Progenitor cell of endocrine pancreas (in vitro differentiated cells): ENCODE measurements at regions not wholly inside any gene's neighbourhood (a gene's known extent, or its start where the extent isn't known, plus 50 kb on each side); places are given as distances from the start of the nearest gene placed in this dataset.

Experiments
- DNase-seq: peaks from one replicate; pipeline ENCODE4 v3.0.0; 2021; ENCODE audit warnings: low spot score; ENCODE audit not compliant: unreplicated experiment
- H3K27ac Mint-ChIP-seq: 2 replicates; pipeline ENCODE4 v1.8.0; 2021; ENCODE audit warnings: mild to moderate bottlenecking, moderate library complexity, mixed read lengths
- H3K27me3 Mint-ChIP-seq: 2 replicates; pipeline ENCODE4 v1.8.0; 2021; ENCODE audit warnings: mixed read lengths
- H3K36me3 Mint-ChIP-seq: 2 replicates; pipeline ENCODE4 v1.8.0; 2022; ENCODE audit warnings: mixed read lengths; ENCODE audit not compliant: insufficient read depth
- H3K4me1 Mint-ChIP-seq: 2 replicates; pipeline ENCODE4 v1.8.0; 2021; ENCODE audit warnings: low read depth, mixed read lengths
- H3K4me3 Mint-ChIP-seq: 2 replicates; pipeline ENCODE4 v1.8.0; 2021; ENCODE audit warnings: low read depth, mild to moderate bottlenecking, moderate library complexity, mixed read lengths
- H3K9me3 Mint-ChIP-seq: 2 replicates; pipeline ENCODE4 v1.8.0; 2021; ENCODE audit warnings: low read depth, mixed read lengths
- TF ChIP-seq, protein P1 (sequence below): fragments of 200-600 bp; sonication (generic); IDR thresholded peaks from one replicate; pipeline ENCODE4 v1.5.0; 2021; ENCODE audit warnings: antibody characterized with exemption, mild to moderate bottlenecking; ENCODE audit not compliant: unreplicated experiment

DNA sequence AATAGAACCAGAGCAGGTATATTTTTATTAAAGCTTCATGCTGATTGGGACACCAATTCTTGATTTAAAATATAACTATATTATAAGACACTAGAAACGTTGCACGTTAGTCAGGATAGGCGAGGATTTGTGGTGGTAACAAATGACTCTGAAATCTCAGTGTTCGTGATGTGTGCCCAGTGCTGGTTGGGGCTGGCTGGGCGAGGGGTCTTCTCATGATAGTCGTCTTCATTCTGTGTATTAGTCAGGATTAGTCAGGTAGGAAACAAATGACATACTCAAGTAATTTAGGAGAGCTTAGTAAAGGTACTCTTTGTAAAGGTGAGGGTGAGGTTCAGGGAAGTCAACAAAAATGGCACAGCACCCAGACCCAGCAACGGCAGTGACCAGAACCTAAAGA, 73.9 kb upstream of the HIF1A start:
- no peak for DNase-seq
- H3K9me3 Mint-ChIP-seq: no peaks in the 10 kb centered on the region
- no peaks in the 10 kb centered on the region for H3K27me3 Mint-ChIP-seq
- TF ChIP-seq, protein P1, sequence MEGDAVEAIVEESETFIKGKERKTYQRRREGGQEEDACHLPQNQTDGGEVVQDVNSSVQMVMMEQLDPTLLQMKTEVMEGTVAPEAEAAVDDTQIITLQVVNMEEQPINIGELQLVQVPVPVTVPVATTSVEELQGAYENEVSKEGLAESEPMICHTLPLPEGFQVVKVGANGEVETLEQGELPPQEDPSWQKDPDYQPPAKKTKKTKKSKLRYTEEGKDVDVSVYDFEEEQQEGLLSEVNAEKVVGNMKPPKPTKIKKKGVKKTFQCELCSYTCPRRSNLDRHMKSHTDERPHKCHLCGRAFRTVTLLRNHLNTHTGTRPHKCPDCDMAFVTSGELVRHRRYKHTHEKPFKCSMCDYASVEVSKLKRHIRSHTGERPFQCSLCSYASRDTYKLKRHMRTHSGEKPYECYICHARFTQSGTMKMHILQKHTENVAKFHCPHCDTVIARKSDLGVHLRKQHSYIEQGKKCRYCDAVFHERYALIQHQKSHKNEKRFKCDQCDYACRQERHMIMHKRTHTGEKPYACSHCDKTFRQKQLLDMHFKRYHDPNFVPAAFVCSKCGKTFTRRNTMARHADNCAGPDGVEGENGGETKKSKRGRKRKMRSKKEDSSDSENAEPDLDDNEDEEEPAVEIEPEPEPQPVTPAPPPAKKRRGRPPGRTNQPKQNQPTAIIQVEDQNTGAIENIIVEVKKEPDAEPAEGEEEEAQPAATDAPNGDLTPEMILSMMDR: no peak
- no peak overlapping the region for H3K4me3 Mint-ChIP-seq
- no peaks in the 10 kb centered on the region for H3K4me1 Mint-ChIP-seq
- no peaks in the 10 kb centered on the region for H3K36me3 Mint-ChIP-seq
- no peak overlapping the region for H3K27ac Mint-ChIP-seq

DNA sequence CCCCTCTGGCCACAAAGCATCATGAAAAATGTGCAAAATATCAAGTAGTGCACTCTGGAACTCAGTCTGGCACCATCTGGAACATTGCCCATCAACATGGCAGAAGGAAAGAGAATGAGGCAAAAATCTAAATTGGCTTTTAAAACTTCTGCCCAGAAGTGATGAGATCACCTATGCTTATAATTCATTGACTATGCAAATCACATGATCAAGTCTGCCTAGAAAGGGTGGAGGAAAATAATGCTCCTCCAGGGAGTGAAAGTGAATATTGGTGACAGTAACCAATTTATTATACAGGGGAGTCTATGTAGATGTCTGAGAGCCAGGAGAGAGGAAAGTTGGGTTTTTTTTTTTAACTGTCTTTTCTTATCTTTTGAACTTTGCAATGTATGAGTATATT, 73.3 kb upstream of the HIF1A start:
- Mint-ChIP-seq H3K27ac (no peak overlapping the region), H3K9me3 (no peaks in the 10 kb centered on the region), H3K4me1 (no peaks in the 10 kb centered on the region), H3K4me3 (no peak overlapping the region), H3K27me3 (no peaks in the 10 kb centered on the region), H3K36me3 (no peaks in the 10 kb centered on the region)
- TF ChIP-seq, protein P1: no peak
- no peak for DNase-seq

DNA sequence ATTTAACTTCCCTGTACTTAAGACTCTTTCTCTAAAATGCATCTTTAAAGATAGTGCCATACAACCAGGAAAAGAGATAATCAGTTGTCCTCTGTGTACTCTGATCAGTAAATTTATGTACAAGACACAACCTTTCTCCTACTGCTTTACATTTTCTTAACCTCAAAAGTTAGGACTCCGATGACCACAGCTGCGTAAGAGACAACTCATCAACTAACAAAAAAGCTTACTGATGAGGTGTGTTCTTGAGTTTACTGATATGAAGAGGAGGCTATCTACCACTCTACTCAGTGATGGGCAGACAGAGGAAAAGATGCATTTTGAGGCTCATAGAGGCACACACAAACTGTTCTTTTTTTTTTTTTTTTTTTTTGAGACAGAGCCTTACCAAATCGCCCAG, 71.4 kb upstream of the HIF1A start:
- Mint-ChIP-seq H3K9me3 (no peaks in the 10 kb centered on the region), H3K36me3 (no peaks in the 10 kb centered on the region), H3K4me1 (peaks cover 3% of the 10 kb centered on the region), H3K4me3 (no peak overlapping the region), H3K27ac (no peak overlapping the region), H3K27me3 (no peaks in the 10 kb centered on the region)
- DNase-seq: no peak
- TF ChIP-seq, protein P1: no peak

DNA sequence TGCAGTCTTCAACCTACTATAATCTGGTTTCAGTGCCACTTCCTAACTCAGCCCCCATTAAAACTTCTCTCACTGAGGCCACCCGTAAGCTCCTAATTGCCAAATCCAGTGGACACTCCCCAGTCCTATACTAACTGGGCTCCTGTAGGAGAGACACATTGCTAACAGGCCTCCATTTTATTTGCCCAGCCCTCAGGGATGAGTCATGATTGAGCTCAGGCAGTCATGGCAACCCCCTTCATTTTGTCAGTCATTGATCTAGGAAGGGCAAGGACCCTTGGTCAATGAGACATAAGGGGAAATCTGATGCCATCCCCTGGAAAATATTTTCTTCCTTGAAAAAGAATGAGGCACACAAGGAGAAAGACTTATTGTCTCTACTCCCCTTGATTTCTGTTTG, 70.1 kb upstream of the HIF1A start:
- no peak for DNase-seq
- H3K36me3 Mint-ChIP-seq: no peaks in the 10 kb centered on the region
- no peak overlapping the region for H3K4me3 Mint-ChIP-seq
- no peaks in the 10 kb centered on the region for H3K27me3 Mint-ChIP-seq
- H3K4me1 Mint-ChIP-seq: peaks cover 3% of the 10 kb centered on the region
- TF ChIP-seq, protein P1: no peak
- H3K9me3 Mint-ChIP-seq: no peaks in the 10 kb centered on the region
- no peak overlapping the region for H3K27ac Mint-ChIP-seq

DNA sequence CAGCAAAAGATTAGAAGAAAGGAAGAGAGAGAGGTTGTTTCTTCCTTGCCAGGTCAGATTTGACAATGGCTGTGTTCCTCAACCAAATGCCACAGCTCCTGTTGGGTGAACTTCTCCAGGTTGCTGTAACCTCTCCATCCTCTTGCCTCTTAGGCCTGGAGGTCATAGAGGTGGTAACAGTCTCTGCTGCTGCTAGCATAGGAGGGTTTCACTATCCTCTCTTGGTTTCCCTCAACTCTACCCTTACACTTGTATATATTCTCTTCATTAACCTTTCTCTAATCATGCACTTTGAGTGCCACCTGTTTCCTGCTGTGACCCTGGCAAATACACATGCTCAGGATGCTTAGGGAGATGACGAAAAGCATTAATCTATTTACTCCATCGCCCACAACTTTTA, 67.7 kb upstream of the HIF1A start:
- no peak overlapping the region for H3K27ac Mint-ChIP-seq
- no peaks in the 10 kb centered on the region for H3K36me3 Mint-ChIP-seq
- no peak overlapping the region for H3K4me3 Mint-ChIP-seq
- DNase-seq: no peak
- no peaks in the 10 kb centered on the region for H3K27me3 Mint-ChIP-seq
- TF ChIP-seq, protein P1: no peak
- H3K4me1 Mint-ChIP-seq: peaks cover 3% of the 10 kb centered on the region
- H3K9me3 Mint-ChIP-seq: no peaks in the 10 kb centered on the region
